Upper lobe of left lung (tissue), 6 donors: ENCODE measurements at regions not wholly inside any gene's neighbourhood (a gene's known extent, or its start where the extent isn't known, plus 50 kb on each side); places are given as distances from the start of the nearest gene placed in this dataset.

Experiments used
- ATAC-seq, 2 donors: fragments of 200-7000 bp; cut with Tn5 transposase; one replicate each; pipeline ENCODE4 v1.9.1; 2022; ENCODE audit warnings: mild to moderate bottlenecking in 2 of 2, moderate library complexity in 2 of 2; ENCODE audit not compliant: low FRiP score in 2 of 2
- DNase-seq, 2 donors: peaks; one replicate each; pipeline ENCODE4 v3.0.0-alpha.2; 2019 to 2020
- H3K27ac ChIP-seq, 4 donors: fragments of 200-600 bp; sonication (generic); one replicate each; pipeline ENCODE4 v1.5.1; 2016 to 2019
- H3K27me3 ChIP-seq, 4 donors: fragments of 200-600 bp; sonication (generic); one replicate each; pipeline ENCODE4 v1.5.1; 2017 to 2019
- H3K36me3 ChIP-seq, 4 donors: fragments of 200-600 bp; sonication (generic); one replicate each; pipeline ENCODE4 v1.5.1; 2016 to 2019
- H3K4me1 ChIP-seq, 4 donors: fragments of 200-600 bp; sonication (generic); one replicate each; pipeline ENCODE4 v1.5.1; 2018 to 2019
- H3K4me3 ChIP-seq, 4 donors: fragments of 200-600 bp; sonication (generic); one replicate each; pipeline ENCODE4 v1.5.1; 2017 to 2019; ENCODE audit warnings: mild to moderate bottlenecking in 2 of 4, moderate library complexity in 1 of 4
- H3K9me3 ChIP-seq, 4 donors: fragments of 200-600 bp; sonication (generic); one replicate each; pipeline ENCODE4 v1.5.1; 2018 to 2019
- CTCF ChIP-seq, 6 experiments: fragments of 450-650 bp in 4 of 6; fragments of 200-600 bp in 2 of 6; sonication (generic) in 2 of 6; IDR thresholded peaks; one replicate each; pipeline ENCODE4 v1.5.1; 2016 to 2019; ENCODE audit warnings: antibody characterized with exemption in 6 of 6
- EP300 ChIP-seq, 4 donors: sonication (generic); formaldehyde crosslinking; IDR thresholded peaks; one replicate each; pipeline ENCODE4 v1.5.1; 2017; ENCODE audit warnings: antibody characterized with exemption in 4 of 4, control low read depth in 2 of 4
- POLR2A ChIP-seq, 4 donors: fragments of 450-650 bp; IDR thresholded peaks; one replicate each; pipeline ENCODE4 v1.5.1; 2016 to 2017; ENCODE audit warnings: antibody characterized with exemption in 4 of 4, mild to moderate bottlenecking in 2 of 4
- POLR2AphosphoS5 ChIP-seq, 2 donors: sonication (generic); formaldehyde crosslinking; IDR thresholded peaks; one replicate each; pipeline ENCODE4 v1.5.1; 2017; ENCODE audit warnings: antibody characterized with exemption in 2 of 2
- WGBS, 2 donors: methylation state at CpG; one replicate each; pipeline ENCODE4 v1.1.5; 2017 to 2018; 5-methylcytosine and 5-hydroxymethylcytosine counted together
- donor health status: DM: no; HTN: no; CAD: no; lungs with moderate emphysema.
- donor health status: DM: no; HTN: yes; CAD: no; lungs with severe emphysema.

- ATAC-seq (peak in 1 of 2 donors; percentile 28), DNase-seq (no peak)
- TF ChIP-seq EP300 (IDR thresholded peaks at IDR 0.05): no peak
- TF ChIP-seq POLR2AphosphoS5 (IDR thresholded peaks at IDR 0.05): no peak
- TF ChIP-seq CTCF (IDR thresholded peaks at IDR 0.05): no peak
- no peak for TF ChIP-seq POLR2A (IDR thresholded peaks at IDR 0.05)
- no peak overlapping the region for H3K4me3 ChIP-seq
- WGBS, 2 donors: 55 to 63% methylated on average over 2 of the region's 2 CpGs
- H3K27ac ChIP-seq: peak overlapping the region; percentile 58 to 78 (median 68)
- peaks cover 0 to 5% (median 0%) of the 10 kb centered on the region in 4 donors for H3K9me3 ChIP-seq
- peaks cover 0 to 14% (median 10%) of the 10 kb centered on the region in 4 donors for H3K4me1 ChIP-seq
- no peaks in the 10 kb centered on the region for H3K27me3 ChIP-seq
- H3K36me3 ChIP-seq: no peaks in the 10 kb centered on the region
Observed at GRCh38 chr6:140463312-140463710, 1088.9 kb upstream of the CITED2 start.

- Histone ChIP-seq H3K4me1 (peaks cover 0 to 14% (median 10%) of the 10 kb centered on the region in 4 donors), H3K9me3 (peaks cover 0 to 5% (median 0%) of the 10 kb centered on the region in 4 donors), H3K27me3 (no peaks in the 10 kb centered on the region), H3K36me3 (no peaks in the 10 kb centered on the region), H3K4me3 (no peak overlapping the region), H3K27ac (peak overlapping the region; percentile 58 to 78 (median 68))
- DNase-seq (no peak), ATAC-seq (peak; percentile 22 to 86)
- TF ChIP-seq POLR2A (IDR thresholded peaks at IDR 0.05) (no peak), CTCF (IDR thresholded peaks at IDR 0.05) (no peak), EP300 (IDR thresholded peaks at IDR 0.05) (no peak), POLR2AphosphoS5 (IDR thresholded peaks at IDR 0.05) (no peak)
- WGBS, 2 donors: 24 to 28% methylated on average over 3 of the region's 3 CpGs
Observed at GRCh38 chr6:140462453-140463311, 1088.2 kb upstream of the CITED2 start.

GRCh38 chr6:140462076-140462452 lies 1087.6 kb upstream of the CITED2 start:
- TF ChIP-seq POLR2AphosphoS5 (IDR thresholded peaks at IDR 0.05) (no peak), EP300 (IDR thresholded peaks at IDR 0.05) (no peak), POLR2A (IDR thresholded peaks at IDR 0.05) (no peak), CTCF (IDR thresholded peaks at IDR 0.05) (no peak)
- ATAC-seq: no peak
- peak overlapping the region; percentile 58 to 78 (median 68) for H3K27ac ChIP-seq

GRCh38 chr6:140460267-140460666 lies 1085.8 kb upstream of the CITED2 start:
- no peak for ATAC-seq
- Histone ChIP-seq H3K27ac (no peak overlapping the region), H3K4me3 (no peak overlapping the region), H3K4me1 (peaks cover 0 to 14% (median 10%) of the 10 kb centered on the region in 4 donors), H3K36me3 (no peaks in the 10 kb centered on the region), H3K27me3 (no peaks in the 10 kb centered on the region), H3K9me3 (no peaks in the 10 kb centered on the region)
- no peak for DNase-seq
- 65 to 89% methylated on average over 1 of the region's 1 CpG for WGBS, 2 donors
- no peak for TF ChIP-seq CTCF (IDR thresholded peaks at IDR 0.05)
- no peak for TF ChIP-seq EP300 (IDR thresholded peaks at IDR 0.05)
- no peak for TF ChIP-seq POLR2AphosphoS5 (IDR thresholded peaks at IDR 0.05)
- no peak for TF ChIP-seq POLR2A (IDR thresholded peaks at IDR 0.05)

More at GRCh38 chr6:140462076-140462452, 1087.6 kb upstream of the CITED2 start:
- H3K36me3 ChIP-seq: no peaks in the 10 kb centered on the region
- no peak overlapping the region for H3K4me3 ChIP-seq
- H3K27me3 ChIP-seq: no peaks in the 10 kb centered on the region
- DNase-seq: no peak
- H3K9me3 ChIP-seq: peaks cover 0 to 5% (median 0%) of the 10 kb centered on the region in 4 donors
- H3K4me1 ChIP-seq: peaks cover 0 to 14% (median 10%) of the 10 kb centered on the region in 4 donors
